Spleen (tissue), 11 donors: ENCODE measurements at regions not wholly inside any gene's neighbourhood (a gene's known extent, or its start where the extent isn't known, plus 50 kb on each side); places are given as distances from the start of the nearest gene placed in this dataset.

Source experiments
- DNase-seq: peaks from one replicate; pipeline ENCODE4 v3.0.0-alpha.2; 2020
- H3K27ac ChIP-seq, 8 donors: fragments of 200-600 bp; sonication (generic) in 7 of 8; 1 replicate in 4 of 8; 2 replicates in 4 of 8; pipeline versions ENCODE4 v1.5.0 to v1.8.0; 2016 to 2021; ENCODE audit warnings: inconsistent platforms in 4 of 8, mild to moderate bottlenecking in 4 of 8, moderate library complexity in 1 of 8
- H3K27me3 ChIP-seq, 7 donors: fragments of 200-600 bp; sonication (generic) in 6 of 7; replicated peaks in 1 of 7; 1 replicate in 4 of 7; 2 replicates in 3 of 7; pipeline versions ENCODE4 v1.5.0 to v1.8.0; 2016 to 2021; ENCODE audit warnings: inconsistent platforms in 3 of 7, mild to moderate bottlenecking in 1 of 7
- H3K36me3 ChIP-seq, 6 donors: fragments of 200-600 bp; sonication (generic) in 5 of 6; 1 replicate in 4 of 6; 2 replicates in 2 of 6; pipeline versions ENCODE4 v1.5.0 to v1.8.0; 2016 to 2021; ENCODE audit warnings: inconsistent platforms in 2 of 6
- H3K4me1 ChIP-seq, 6 donors: fragments of 200-600 bp; sonication (generic) in 5 of 6; 1 replicate in 3 of 6; 2 replicates in 3 of 6; pipeline versions ENCODE4 v1.5.0 to v1.8.0; 2016 to 2021; ENCODE audit warnings: inconsistent platforms in 3 of 6
- H3K4me3 ChIP-seq, 8 donors: fragments of 200-600 bp; sonication (generic) in 7 of 8; 1 replicate in 4 of 8; 2 replicates in 4 of 8; pipeline versions ENCODE4 v1.5.0 to v1.8.0; 2016 to 2021; ENCODE audit warnings: inconsistent platforms in 4 of 8, mild to moderate bottlenecking in 4 of 8, moderate library complexity in 2 of 8
- H3K9me3 ChIP-seq, 8 donors: fragments of 200-600 bp; sonication (generic) in 7 of 8; 1 replicate in 4 of 8; 2 replicates in 4 of 8; pipeline versions ENCODE4 v1.5.0 to v1.8.0; 2016 to 2021; ENCODE audit warnings: inconsistent platforms in 4 of 8
- POLR2A ChIP-seq, 3 donors: fragments of 450-650 bp; IDR thresholded peaks; one replicate each; pipeline ENCODE4 v1.5.1; 2017; ENCODE audit warnings: antibody characterized with exemption in 3 of 3, mild to moderate bottlenecking in 1 of 3
- POLR2AphosphoS5 ChIP-seq, 3 donors: sonication (generic); formaldehyde crosslinking; IDR thresholded peaks; one replicate each; pipeline ENCODE4 v1.5.1; 2017; ENCODE audit warnings: antibody characterized with exemption in 3 of 3
- WGBS, 5 donors: extraction: QIAGEN DNeasy Blood & Tissue Kit in 3 of 5; methylation state at CpG; one replicate each; pipeline versions ENCODE4 v1.1.5 to v1.1.7; 2013 to 2018; 5-methylcytosine and 5-hydroxymethylcytosine counted together
- intact Hi-C: fragments of 100-400 bp; cut with DNase I; formaldehyde crosslinking; loops from one replicate; pipeline ENCODE4 v1.15.0; 2023; ENCODE audit warnings: low total_unique reads
- TF ChIP-seq, protein P1 (sequence below), 11 experiments: fragments of 200-600 bp in 7 of 11; fragments of 450-650 bp in 4 of 11; sonication (generic) in 4 of 11; IDR thresholded peaks in 8 of 11; conservative IDR thresholded peaks in 3 of 11; 1 replicate in 7 of 11; 2 replicates in 4 of 11; pipeline versions ENCODE4 v1.4.0 to v1.8.0; 2016 to 2021; ENCODE audit warnings: antibody characterized with exemption in 11 of 11, inconsistent platforms in 4 of 11, mild to moderate bottlenecking in 1 of 11
- donor health status: healthy with polysubstance abuse.
- donor health status: DM: no; HTN: no; CAD: no; lungs with moderate emphysema.
- donor health status: DM: no; HTN: no; CAD: no.
- donor health status: Bipolar disorder and iron deficiency.
- donor health status: healthy.
- donor health status: DM: no; HTN: no; CAD: no.
- donor health status: DM: yes; HTN: yes; CAD: no.

DNA sequence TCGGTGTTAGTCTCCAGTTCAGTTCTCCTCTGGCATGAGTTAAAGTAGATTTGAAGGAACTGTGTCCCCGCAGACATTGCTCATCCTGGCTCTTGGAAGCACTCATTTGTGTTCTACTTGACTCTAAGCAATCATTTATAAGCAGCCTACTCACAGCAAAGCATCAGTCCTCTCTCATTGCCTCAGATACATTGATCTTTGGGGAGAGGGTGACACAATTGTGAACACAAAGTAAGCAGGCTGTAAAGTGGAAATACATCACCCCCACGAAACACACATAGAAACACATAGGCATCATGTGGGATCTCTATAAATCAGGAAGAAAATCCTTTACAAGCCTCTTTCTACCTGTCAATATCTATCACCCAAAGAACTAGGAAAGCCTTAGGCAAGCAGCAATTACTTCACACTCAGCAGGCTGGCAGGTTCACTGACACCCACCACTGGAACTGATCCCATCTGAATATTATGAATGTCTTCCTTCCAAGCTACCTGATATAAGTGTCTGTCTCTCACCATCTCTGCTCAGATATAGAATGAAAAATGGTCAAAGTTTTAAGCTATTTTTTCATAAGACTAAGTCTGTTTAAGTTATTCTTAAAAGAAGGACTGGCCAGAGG is 675.8 kb downstream of the HACE1 start:
- no peak for DNase-seq
- Histone ChIP-seq H3K36me3 (no peaks in the 10 kb centered on the region), H3K4me3 (no peak overlapping the region), H3K4me1 (no peaks in the 10 kb centered on the region), H3K27me3 (no peaks in the 10 kb centered on the region), H3K27ac (no peak overlapping the region), H3K9me3 (peaks cover 0 to 5% (median 0%) of the 10 kb centered on the region in 8 donors)
- WGBS, 5 donors = 74 to 88% (median 78%) methylated on average over 3 of the region's 3 CpGs
- TF ChIP-seq POLR2AphosphoS5 (IDR thresholded peaks at IDR 0.05) (no peak), POLR2A (IDR thresholded peaks at IDR 0.05) (no peak)
- TF ChIP-seq, protein P1, sequence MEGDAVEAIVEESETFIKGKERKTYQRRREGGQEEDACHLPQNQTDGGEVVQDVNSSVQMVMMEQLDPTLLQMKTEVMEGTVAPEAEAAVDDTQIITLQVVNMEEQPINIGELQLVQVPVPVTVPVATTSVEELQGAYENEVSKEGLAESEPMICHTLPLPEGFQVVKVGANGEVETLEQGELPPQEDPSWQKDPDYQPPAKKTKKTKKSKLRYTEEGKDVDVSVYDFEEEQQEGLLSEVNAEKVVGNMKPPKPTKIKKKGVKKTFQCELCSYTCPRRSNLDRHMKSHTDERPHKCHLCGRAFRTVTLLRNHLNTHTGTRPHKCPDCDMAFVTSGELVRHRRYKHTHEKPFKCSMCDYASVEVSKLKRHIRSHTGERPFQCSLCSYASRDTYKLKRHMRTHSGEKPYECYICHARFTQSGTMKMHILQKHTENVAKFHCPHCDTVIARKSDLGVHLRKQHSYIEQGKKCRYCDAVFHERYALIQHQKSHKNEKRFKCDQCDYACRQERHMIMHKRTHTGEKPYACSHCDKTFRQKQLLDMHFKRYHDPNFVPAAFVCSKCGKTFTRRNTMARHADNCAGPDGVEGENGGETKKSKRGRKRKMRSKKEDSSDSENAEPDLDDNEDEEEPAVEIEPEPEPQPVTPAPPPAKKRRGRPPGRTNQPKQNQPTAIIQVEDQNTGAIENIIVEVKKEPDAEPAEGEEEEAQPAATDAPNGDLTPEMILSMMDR (IDR thresholded peaks at IDR 0.05 in 8 of 11, conservative IDR thresholded peaks at IDR 0.05 in 3 of 11) = no peak
- intact Hi-C loops = no loop called here

DNA sequence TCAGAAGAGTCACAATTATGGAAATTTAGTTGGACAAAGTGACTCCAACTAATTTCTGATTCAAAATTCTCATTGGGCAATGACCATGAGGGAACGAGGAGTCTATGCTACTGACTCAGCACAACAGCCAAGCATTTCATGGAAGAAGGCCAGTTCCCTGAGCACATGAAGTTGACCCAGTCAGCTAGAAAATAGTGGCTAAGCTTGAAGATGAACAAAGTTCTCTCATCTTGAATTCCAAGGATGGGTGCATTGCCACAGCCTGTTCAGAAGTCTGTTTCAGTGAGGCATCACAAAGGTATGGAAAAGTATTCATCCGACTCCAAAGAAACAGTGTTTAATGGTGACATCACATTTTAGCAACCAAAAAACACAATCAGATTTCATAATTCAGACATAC is 676.9 kb downstream of the HACE1 start:
- intact Hi-C loops = no loop called here
- TF ChIP-seq POLR2A (IDR thresholded peaks at IDR 0.05) (no peak), POLR2AphosphoS5 (IDR thresholded peaks at IDR 0.05) (no peak)
- TF ChIP-seq, protein P1 (IDR thresholded peaks at IDR 0.05 in 8 of 11, conservative IDR thresholded peaks at IDR 0.05 in 3 of 11) = no peak
- Histone ChIP-seq H3K27ac (no peak overlapping the region), H3K27me3 (no peaks in the 10 kb centered on the region), H3K4me3 (no peak overlapping the region), H3K36me3 (no peaks in the 10 kb centered on the region), H3K9me3 (peaks cover 0 to 4% (median 0%) of the 10 kb centered on the region in 8 donors), H3K4me1 (no peaks in the 10 kb centered on the region)
- WGBS, 5 donors = 74 to 94% (median 77%) methylated on average over 2 of the region's 2 CpGs
- no peak for DNase-seq

DNA sequence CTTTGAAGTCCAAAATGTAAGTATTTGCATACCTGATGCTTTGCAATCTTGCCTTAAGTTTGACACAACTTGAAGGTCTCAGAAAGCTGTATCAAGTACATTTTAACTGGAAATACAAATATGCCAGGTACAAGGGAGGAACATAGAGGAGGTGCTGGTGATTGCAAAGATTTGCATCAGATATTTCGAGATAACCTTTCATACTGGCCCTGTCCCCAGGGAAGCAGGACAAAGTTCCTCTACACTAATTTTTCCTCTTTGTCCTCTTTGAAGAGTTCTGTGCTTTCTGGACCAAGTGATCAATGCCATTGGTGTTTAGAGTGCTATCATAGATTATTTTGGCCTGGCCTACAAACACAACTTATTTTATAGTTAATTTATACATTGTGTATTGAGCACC is 686.1 kb downstream of the HACE1 start:
- no peaks in the 10 kb centered on the region for H3K27me3 ChIP-seq
- no peak overlapping the region for H3K27ac ChIP-seq
- WGBS, 5 donors = 67 to 90% (median 79%) methylated on average over 1 of the region's 1 CpG
- TF ChIP-seq, protein P1 (IDR thresholded peaks at IDR 0.05 in 8 of 11, conservative IDR thresholded peaks at IDR 0.05 in 3 of 11) = no peak
- TF ChIP-seq POLR2A (IDR thresholded peaks at IDR 0.05) (no peak), POLR2AphosphoS5 (IDR thresholded peaks at IDR 0.05) (no peak)
- no peak overlapping the region for H3K4me3 ChIP-seq
- H3K36me3 ChIP-seq = no peaks in the 10 kb centered on the region
- intact Hi-C loops = no loop called here
- H3K4me1 ChIP-seq = no peaks in the 10 kb centered on the region
- no peaks in the 10 kb centered on the region for H3K9me3 ChIP-seq
- no peak for DNase-seq

DNA sequence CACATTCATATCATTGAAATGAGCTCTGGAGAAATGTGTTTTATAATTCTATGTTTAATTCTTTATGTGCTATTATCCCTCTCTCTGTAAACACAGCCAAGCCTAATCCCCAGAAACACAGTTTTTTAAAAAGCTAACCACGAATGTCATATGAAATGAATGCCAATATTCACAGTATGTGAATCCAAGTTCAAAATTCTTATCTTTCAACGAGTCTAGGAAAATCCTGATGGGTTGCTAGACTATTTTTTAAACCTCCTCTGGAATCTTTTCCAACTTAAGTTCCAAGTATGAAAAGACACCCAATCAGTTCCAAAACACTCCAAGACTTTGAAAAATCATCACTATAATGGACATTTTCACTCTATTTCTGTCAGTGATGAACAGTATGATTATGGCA is 689.3 kb downstream of the HACE1 start:
- Histone ChIP-seq H3K4me3 (no peak overlapping the region), H3K4me1 (no peaks in the 10 kb centered on the region), H3K27me3 (no peaks in the 10 kb centered on the region), H3K9me3 (peaks cover 0 to 22% (median 16%) of the 10 kb centered on the region in 8 donors), H3K36me3 (no peaks in the 10 kb centered on the region), H3K27ac (no peak overlapping the region)
- intact Hi-C loops = no loop called here
- no peak for TF ChIP-seq POLR2AphosphoS5 (IDR thresholded peaks at IDR 0.05)
- no peak for TF ChIP-seq POLR2A (IDR thresholded peaks at IDR 0.05)
- TF ChIP-seq, protein P1 (IDR thresholded peaks at IDR 0.05 in 8 of 11, conservative IDR thresholded peaks at IDR 0.05 in 3 of 11) = no peak
- no peak for DNase-seq
- 40 to 66% (median 52%) methylated on average over 2 of the region's 2 CpGs for WGBS, 5 donors
